ENCODE measurements at regions not wholly inside any gene's neighbourhood (a gene's known extent, or its start where the extent isn't known, plus 50 kb on each side); places are given as distances from the start of the nearest gene placed in this dataset.

GRCh38 chr10:113967126-113967525 lies 76.5 kb upstream of the ADRB1 start:
- in situ Hi-C loops (cut with HindIII; ENCODE audit: low sequenced_read_pairs) = no loop called here

GRCh38 chr10:113970641-113971040 lies 73.0 kb upstream of the ADRB1 start:
- in situ Hi-C loops (cut with HindIII; ENCODE audit: low sequenced_read_pairs) = no loop called here

- in situ Hi-C loops (cut with HindIII; ENCODE audit: low sequenced_read_pairs) = no loop called here
These were observed 72.2 kb upstream of the ADRB1 start for GRCh38 chr10:113971349-113971973.

- in situ Hi-C loops (cut with HindIII; ENCODE audit: low sequenced_read_pairs) = no loop called here
These were observed 66.5 kb upstream of the ADRB1 start for GRCh38 chr10:113977174-113977573.

GRCh38 chr10:113978802-113979201 lies 64.9 kb upstream of the ADRB1 start:
- in situ Hi-C loops (cut with HindIII; ENCODE audit: low sequenced_read_pairs) = no loop called here

GRCh38 chr10:113979409-113979808 lies 64.3 kb upstream of the ADRB1 start:
- in situ Hi-C loops (cut with HindIII; ENCODE audit: low sequenced_read_pairs) = no loop called here

GRCh38 chr10:113980408-113981087 lies 63.1 kb upstream of the ADRB1 start:
- in situ Hi-C loops (cut with HindIII; ENCODE audit: low sequenced_read_pairs) = loop anchor here (5.0 kb wide), 1 partner anchor 92 kb away; no protein-coding TSS in a partner anchor

GRCh38 chr10:113982296-113982695 lies 61.4 kb upstream of the ADRB1 start:
- in situ Hi-C loops (cut with HindIII; ENCODE audit: low sequenced_read_pairs) = loop anchor here (5.0 kb wide), 1 partner anchor 90 kb away; no protein-coding TSS in a partner anchor

GRCh38 chr10:113982769-113983168 lies 60.9 kb upstream of the ADRB1 start:
- in situ Hi-C loops (cut with HindIII; ENCODE audit: low sequenced_read_pairs) = loop anchor here (5.0 kb wide), 1 partner anchor 90 kb away; no protein-coding TSS in a partner anchor

- in situ Hi-C loops (cut with HindIII; ENCODE audit: low sequenced_read_pairs) = loop anchor here (5.0 kb wide), 1 partner anchor 89 kb away; no protein-coding TSS in a partner anchor
These were observed 60.1 kb upstream of the ADRB1 start for GRCh38 chr10:113983552-113983951.

- in situ Hi-C loops (cut with HindIII; ENCODE audit: low sequenced_read_pairs) = no loop called here
These were observed 58.3 kb upstream of the ADRB1 start for GRCh38 chr10:113985297-113985844.

GRCh38 chr10:113986316-113986715 lies 57.4 kb upstream of the ADRB1 start:
- in situ Hi-C loops (cut with HindIII; ENCODE audit: low sequenced_read_pairs) = no loop called here

GRCh38 chr10:113987156-113987555 lies 56.5 kb upstream of the ADRB1 start:
- in situ Hi-C loops (cut with HindIII; ENCODE audit: low sequenced_read_pairs) = no loop called here

- in situ Hi-C loops (cut with HindIII; ENCODE audit: low sequenced_read_pairs) = no loop called here
These were observed 55.9 kb upstream of the ADRB1 start for GRCh38 chr10:113987805-113988204.

GRCh38 chr10:113988535-113988934 lies 55.1 kb upstream of the ADRB1 start:
- in situ Hi-C loops (cut with HindIII; ENCODE audit: low sequenced_read_pairs) = no loop called here

GRCh38 chr10:113991091-113991860 lies 52.4 kb upstream of the ADRB1 start:
- in situ Hi-C loops (cut with HindIII; ENCODE audit: low sequenced_read_pairs) = no loop called here

- in situ Hi-C loops (cut with HindIII; ENCODE audit: low sequenced_read_pairs) = no loop called here
These were observed 51.1 kb upstream of the ADRB1 start for GRCh38 chr10:113992471-113993011.

- in situ Hi-C loops (cut with HindIII; ENCODE audit: low sequenced_read_pairs) = no loop called here
These were observed 50.1 kb upstream of the ADRB1 start for GRCh38 chr10:113993489-113993991.
